ENCODE measurements at regions not wholly inside any gene's neighbourhood (a gene's known extent, or its start where the extent isn't known, plus 50 kb on each side); places are given as distances from the start of the nearest gene placed in this dataset.

DNA sequence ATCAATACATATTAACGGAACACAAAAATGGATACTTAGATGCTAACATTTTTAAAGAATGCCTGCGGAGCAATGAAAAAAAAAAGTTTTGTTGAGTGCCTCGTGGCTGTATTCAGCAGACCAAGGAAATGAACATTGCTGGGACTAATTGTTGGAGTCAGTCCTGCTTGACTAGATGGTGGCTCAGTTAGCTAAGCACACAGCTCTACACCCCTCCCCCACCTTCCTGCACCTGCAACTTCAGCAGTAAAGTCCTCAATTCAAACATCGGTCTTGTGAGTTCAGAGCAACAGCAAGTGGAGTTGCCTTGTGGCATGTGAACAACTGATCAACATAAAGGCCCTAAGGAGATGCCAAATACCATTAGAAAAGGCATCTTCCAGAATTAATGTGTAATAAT is 326.0 kb upstream of the NPSR1 start:
- no peaks in the 10 kb centered on the region for H3K36me3 ChIP-seq
- TF ChIP-seq CTCF (IDR thresholded peaks at IDR 0.05), result no peak
- H3K27me3 ChIP-seq, result no peaks in the 10 kb centered on the region
- H3K9me3 ChIP-seq, result no peaks in the 10 kb centered on the region
- DNase-seq (ENCODE audit: low spot score in 2 of 2), result no peak
- H3K4me3 ChIP-seq, result no peak overlapping the region
- intact Hi-C loops (cut with DNase I), result no loop called here
- H3K4me1 ChIP-seq, result no peaks in the 10 kb centered on the region
- H3K27ac ChIP-seq, result no peak overlapping the region

- DNase-seq (ENCODE audit: low spot score in 2 of 2), result no peak
- Histone ChIP-seq H3K9me3 (peaks cover 0 to 3% of the 10 kb centered on the region in 2 donors), H3K36me3 (no peaks in the 10 kb centered on the region), H3K4me3 (no peak overlapping the region), H3K27me3 (no peaks in the 10 kb centered on the region), H3K27ac (no peak overlapping the region), H3K4me1 (no peaks in the 10 kb centered on the region)
- intact Hi-C loops (cut with DNase I), result no loop called here
- no peak for TF ChIP-seq CTCF (IDR thresholded peaks at IDR 0.05)
These were observed 324.8 kb upstream of the NPSR1 start for GRCh38 chr7:34333184-34333583.

DNA sequence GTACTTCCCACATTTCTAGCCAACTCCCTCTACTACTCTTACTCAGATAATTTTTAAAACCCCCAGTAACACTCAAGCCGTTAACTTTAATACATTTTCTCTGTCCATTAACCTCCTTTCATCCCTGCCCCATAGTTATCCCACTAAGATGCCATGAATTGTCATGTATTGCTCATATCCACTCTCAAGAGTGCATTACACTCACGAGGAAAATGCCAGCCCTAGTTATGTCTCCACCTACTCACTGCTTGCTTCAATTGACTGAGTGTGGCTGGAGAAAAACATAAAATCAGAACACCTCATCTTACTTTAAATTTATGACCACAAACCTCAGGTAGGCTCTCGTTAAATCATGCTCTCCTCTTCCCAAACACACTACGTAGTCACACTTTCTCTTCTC is 324.1 kb upstream of the NPSR1 start:
- Histone ChIP-seq H3K9me3 (peaks cover 0 to 3% of the 10 kb centered on the region in 2 donors), H3K27me3 (no peaks in the 10 kb centered on the region), H3K4me1 (no peaks in the 10 kb centered on the region), H3K27ac (no peak overlapping the region), H3K36me3 (no peaks in the 10 kb centered on the region), H3K4me3 (no peak overlapping the region)
- no peak for TF ChIP-seq CTCF (IDR thresholded peaks at IDR 0.05)
- no peak for DNase-seq (ENCODE audit: low spot score in 2 of 2)
- intact Hi-C loops (cut with DNase I), result no loop called here

- peaks cover 0 to 3% of the 10 kb centered on the region in 2 donors for H3K9me3 ChIP-seq
- H3K4me3 ChIP-seq, result no peak overlapping the region
- no peaks in the 10 kb centered on the region for H3K27me3 ChIP-seq
- no peak for TF ChIP-seq CTCF (IDR thresholded peaks at IDR 0.05)
- no peak for DNase-seq (ENCODE audit: low spot score in 2 of 2)
- no peaks in the 10 kb centered on the region for H3K4me1 ChIP-seq
- no peak overlapping the region for H3K27ac ChIP-seq
- intact Hi-C loops (cut with DNase I), result no loop called here
- H3K36me3 ChIP-seq, result no peaks in the 10 kb centered on the region
These were observed 320.9 kb upstream of the NPSR1 start for GRCh38 chr7:34337163-34337562.

DNA sequence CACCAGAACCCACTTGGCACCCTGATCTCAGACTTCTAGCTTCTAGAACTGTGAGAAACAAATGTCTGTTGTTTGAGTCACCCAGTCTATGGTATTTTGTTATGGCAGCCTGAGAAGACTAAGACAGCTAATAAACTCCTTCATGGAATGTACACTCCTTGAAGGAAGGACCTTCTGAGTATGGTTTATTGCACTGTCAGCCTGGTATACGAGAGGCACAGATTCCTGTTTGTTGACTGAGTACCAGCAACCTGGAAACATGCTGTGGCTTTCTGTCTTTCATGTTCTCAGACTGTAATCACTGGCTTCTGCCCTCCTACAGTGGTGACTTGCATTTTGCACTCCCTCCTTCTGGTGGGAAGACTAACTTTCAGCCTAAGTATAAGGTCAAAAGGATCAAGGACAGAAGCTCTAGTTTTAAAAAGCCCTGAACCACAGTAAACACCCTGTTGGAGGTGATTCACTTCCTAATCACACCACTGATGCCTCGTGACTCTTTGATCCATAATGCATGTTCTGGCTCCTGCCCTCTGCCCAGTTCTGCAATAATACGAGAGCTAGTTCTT is 319.0 kb upstream of the NPSR1 start:
- peaks cover 0 to 3% of the 10 kb centered on the region in 2 donors for H3K9me3 ChIP-seq
- no peak overlapping the region for H3K27ac ChIP-seq
- no peaks in the 10 kb centered on the region for H3K36me3 ChIP-seq
- H3K4me1 ChIP-seq, result no peaks in the 10 kb centered on the region
- intact Hi-C loops (cut with DNase I), result no loop called here
- no peaks in the 10 kb centered on the region for H3K27me3 ChIP-seq
- H3K4me3 ChIP-seq, result no peak overlapping the region
- TF ChIP-seq CTCF (IDR thresholded peaks at IDR 0.05), result no peak
- DNase-seq (ENCODE audit: low spot score in 2 of 2), result no peak

DNA sequence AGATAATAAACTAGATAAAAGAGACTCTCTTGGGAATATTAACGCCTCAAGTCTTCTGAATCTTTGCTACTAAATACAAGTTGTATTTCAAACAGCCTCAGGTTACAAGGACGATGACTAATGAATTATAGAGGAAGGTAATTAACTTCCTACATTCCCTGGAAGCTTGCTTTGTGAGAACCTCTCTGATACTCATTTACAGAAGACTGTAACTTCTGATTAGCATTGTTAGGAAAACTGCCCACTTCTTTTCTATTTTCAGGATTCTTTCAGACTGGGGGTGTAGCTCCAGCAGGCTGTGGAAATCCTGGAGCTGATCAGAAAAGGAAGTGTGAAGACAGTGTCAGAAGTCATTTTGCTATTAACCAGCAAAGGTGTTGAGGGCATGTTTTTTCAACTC is 316.7 kb upstream of the NPSR1 start:
- H3K27ac ChIP-seq, result no peak overlapping the region
- H3K4me3 ChIP-seq, result no peak overlapping the region
- H3K4me1 ChIP-seq, result no peaks in the 10 kb centered on the region
- H3K9me3 ChIP-seq, result peaks cover 0 to 3% of the 10 kb centered on the region in 2 donors
- TF ChIP-seq CTCF (IDR thresholded peaks at IDR 0.05), result no peak
- intact Hi-C loops (cut with DNase I), result no loop called here
- DNase-seq (ENCODE audit: low spot score in 2 of 2), result no peak
- H3K27me3 ChIP-seq, result no peaks in the 10 kb centered on the region
- no peaks in the 10 kb centered on the region for H3K36me3 ChIP-seq

All from ascending aorta (tissue), 2 donors.